Colon (tissue), 2 donors: ENCODE measurements at regions not wholly inside any gene's neighbourhood (a gene's known extent, or its start where the extent isn't known, plus 50 kb on each side); places are given as distances from the start of the nearest gene placed in this dataset.

Experiments used
- FAIRE-seq: peaks from 2 replicates; lab custom pipeline; 2012; peaks lifted over from hg19 to GRCh38; lab: Jason Lieb, UNC
- donor health status: control.
- donor health status: control.

DNA sequence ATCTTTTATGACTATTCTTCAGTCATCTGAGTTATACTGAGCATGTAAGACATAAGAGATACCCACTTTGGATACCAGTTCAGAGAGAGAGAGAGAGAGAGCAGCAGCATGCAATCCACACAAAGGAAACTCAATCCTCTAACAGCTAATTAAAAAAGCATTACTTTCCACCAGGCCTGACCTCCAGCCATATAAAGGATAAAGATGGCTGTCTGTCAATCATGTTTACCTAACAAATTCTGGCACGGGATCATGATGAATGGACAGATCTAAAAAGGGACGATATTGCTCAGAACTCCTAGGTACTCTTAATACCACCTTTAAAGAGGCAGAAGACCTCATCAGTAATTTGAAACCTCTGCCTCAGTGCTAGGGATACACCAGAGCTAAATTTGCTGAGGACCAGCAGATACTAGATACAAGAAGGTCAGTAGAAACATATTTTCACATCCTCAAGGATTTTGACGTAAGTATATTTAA lies 159.2 kb downstream of the RPS12 start:
- no peak for FAIRE-seq

DNA sequence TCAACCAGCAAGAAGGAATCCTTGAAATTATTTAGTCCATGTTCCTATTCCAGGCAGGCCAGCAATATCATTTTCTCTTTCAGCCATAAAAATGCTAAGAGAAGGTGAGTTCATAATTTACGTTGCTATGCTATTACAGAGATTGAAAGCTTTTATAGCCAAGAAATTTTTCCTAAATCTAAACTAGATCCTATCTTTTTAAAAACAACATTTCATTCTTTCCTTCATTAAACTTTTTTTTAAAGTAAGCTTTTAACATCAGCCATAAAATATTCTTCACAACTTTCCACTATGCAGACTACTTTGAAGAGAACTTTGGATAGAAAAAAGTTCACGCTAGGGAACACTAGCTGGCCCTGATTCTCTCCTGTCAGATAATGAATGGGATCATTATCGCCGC lies 159.8 kb downstream of the RPS12 start:
- FAIRE-seq: no peak

DNA sequence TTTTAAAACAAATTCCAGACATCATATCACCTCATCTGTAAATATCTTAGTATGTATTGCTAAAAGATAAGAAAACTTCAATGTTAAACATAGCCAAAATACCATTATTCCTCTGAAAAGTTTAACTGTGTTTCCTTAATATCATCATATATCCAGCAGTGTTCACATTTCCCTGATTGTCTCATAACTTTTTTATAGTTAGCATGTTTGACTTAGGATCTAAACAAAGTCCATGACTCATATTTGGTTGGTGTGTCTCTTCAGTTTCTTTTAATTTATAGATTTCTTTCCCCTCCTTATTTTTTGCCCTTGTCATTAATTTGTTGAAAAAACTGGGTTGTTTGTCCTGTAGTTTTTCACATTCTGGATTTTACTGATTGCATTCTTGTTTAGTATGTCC lies 163.0 kb downstream of the RPS12 start:
- no peak for FAIRE-seq

- no peak for FAIRE-seq
Measured at GRCh38 chr6:132978685-132979084, 164.3 kb downstream of the RPS12 start.

- FAIRE-seq: no peak
Measured at GRCh38 chr6:132993738-132994137, 179.4 kb downstream of the RPS12 start.

- no peak for FAIRE-seq
Measured at GRCh38 chr6:132995009-132995408, 180.6 kb downstream of the RPS12 start.

DNA sequence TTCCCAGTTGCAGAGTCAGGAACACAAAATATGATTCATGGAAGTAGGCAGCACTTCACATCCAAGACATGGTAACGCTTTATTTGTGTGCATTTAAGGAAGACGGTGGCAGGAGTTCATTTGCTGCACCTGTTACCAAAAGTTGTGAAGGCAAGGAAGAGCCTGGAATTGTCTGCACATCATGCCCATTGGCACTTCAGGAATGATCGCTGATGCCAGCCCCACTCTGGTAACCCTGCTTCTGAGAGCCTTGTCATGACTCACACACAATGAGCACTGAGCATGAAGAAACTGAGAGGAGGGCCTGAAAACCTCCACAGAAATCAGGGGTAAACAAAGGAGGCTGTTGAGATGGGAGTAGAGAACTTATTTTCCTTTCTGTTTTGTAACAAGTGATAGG lies 181.1 kb downstream of the RPS12 start:
- no peak for FAIRE-seq

DNA sequence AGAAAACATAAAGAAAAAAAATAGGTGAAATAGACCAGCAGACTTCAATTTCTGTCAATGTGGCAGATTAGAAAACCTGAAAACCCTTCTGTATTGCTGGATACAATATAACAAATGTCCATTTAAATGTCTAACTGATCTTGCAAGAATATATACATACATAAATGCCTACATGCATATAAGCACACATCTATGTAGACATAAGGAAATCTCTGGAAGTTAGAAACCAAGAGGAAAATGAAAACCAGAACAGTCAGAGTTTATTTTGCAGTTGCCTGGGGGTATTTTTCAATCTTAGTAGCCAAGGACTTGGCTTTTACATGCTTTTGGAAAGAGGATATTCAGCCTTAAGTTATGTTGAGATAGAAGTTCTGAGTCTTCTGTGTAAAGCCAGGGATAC lies 184.0 kb downstream of the RPS12 start:
- no peak for FAIRE-seq

DNA sequence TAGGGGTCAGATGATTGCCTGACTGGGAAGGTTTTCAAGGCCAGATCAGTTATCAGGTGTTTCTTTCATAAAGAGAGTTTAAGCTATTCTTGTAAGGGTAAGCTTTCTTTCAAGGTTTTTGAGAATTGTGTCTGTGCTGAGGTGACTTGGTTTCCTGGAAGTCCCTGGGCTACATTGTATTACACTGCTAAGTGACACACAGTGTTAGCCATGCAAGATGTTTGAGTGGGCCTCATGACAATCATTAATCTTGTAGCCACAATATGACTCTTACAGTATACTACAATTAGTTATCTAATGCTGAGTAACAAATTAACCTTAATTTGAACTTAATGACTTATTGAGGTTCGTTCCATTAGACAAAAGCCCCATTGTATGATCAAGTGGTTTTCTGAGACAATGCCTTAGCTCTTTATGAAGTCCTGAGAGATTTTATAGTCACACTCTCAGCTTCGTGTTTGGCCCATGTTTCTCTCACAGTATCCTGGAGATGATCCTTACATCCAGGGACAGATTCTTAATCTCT lies 186.7 kb downstream of the RPS12 start:
- FAIRE-seq: no peak

DNA sequence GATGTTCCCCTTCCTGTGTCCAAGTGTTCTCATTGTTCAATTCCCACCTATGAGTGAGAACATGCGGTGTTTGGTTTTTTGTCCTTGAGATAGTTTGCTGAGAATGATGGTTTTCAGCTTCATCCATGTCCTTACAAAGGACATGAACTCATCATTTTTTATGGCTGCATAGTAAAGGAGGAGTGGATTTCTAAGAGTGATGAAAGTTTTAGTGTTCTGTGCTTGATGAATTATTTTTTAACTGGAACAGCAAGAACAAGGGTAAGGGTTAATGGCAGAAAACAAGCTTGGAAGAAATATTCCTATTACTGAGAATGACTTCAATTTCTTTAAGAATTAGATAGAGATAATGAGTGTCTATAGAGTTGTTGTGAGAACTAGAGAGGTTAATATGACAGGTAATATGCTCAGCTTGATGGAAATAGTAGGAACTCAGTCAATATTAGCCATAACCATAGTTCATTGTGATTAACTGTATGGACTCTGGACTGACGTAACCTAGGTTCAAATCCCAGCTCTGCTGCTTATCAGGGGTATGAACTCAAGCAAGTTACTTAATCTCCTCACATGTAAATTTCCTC lies 190.0 kb downstream of the RPS12 start:
- FAIRE-seq: no peak

GRCh38 chr6:133012774-133013173 lies 198.4 kb downstream of the RPS12 start:
- no peak for FAIRE-seq

GRCh38 chr6:133016631-133017030 lies 202.3 kb downstream of the RPS12 start:
- FAIRE-seq: no peak

DNA sequence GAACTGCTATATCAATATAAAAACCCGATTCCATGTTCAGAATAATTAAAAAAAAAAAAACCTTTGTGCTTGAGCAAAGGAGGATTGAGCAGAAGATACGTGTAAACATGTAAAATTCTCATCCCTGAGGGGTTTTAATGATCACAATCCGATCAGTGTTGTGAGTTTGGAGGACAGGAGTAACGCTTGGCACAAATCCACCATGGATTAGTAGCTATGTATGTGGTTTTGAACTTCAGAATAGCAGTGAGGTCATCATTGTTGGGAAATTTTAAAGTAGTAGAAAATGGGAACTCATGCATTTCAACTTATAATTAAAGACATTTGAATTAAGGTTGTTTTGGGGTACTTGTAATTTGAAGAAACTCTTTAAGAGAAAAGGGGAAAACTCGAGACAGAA lies 203.2 kb downstream of the RPS12 start:
- no peak for FAIRE-seq

- no peak for FAIRE-seq
Measured at GRCh38 chr6:133026705-133027104, 212.3 kb downstream of the RPS12 start.

DNA sequence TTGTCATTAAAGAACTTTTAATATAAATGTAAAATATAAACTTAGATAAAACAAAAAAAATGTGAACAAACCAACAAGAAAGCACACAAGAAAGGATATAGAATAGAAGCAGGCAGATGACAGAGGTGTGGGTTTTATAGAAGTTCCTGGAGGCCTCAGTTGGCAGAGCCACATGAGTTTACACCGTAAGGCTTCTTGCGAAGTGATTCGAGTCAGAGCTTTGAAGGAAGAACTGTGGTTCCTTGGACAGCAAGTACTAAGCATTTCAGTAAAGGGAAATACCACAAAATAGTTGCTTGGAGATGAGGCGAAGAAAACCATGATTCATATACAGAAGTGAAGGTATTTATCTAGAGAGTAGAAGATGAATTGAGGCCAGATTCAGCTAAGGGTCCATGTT lies 207.9 kb upstream of the EYA4 start:
- no peak for FAIRE-seq

GRCh38 chr6:133034509-133035206 lies 206.5 kb upstream of the EYA4 start:
- FAIRE-seq: no peak

GRCh38 chr6:133040094-133040802 lies 200.9 kb upstream of the EYA4 start:
- no peak for FAIRE-seq

DNA sequence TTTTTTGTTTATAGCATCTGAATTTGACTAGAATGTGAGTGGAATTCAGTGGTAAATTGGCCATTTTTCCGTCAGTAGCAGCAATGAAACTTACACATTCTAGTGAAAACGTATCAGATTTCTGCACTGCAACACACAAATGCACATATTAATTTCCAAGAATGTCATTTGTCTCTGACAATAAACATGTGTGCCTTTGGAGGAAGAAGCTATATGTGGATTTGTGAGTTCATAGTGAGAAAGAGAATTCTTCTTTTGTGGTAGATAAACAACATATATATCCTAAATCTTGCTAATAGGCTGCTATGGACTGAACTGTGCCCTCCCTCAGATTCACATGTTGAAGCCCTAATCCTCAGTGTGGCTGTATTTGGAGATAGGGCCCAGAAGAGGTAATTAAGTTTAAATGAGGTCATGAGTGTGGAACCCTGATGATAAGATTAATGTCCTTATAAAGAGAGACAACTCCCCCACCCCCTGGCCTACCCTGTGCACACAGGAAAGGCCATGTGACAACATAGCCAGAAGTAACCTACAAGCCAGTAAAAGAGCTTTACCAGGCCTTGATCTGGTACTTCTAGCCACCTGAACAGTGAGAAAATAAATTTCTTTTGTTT lies 200.2 kb upstream of the EYA4 start:
- FAIRE-seq: no peak

GRCh38 chr6:133042550-133043120 lies 198.5 kb upstream of the EYA4 start:
- no peak for FAIRE-seq

- no peak for FAIRE-seq
Measured at GRCh38 chr6:133046576-133046975, 194.6 kb upstream of the EYA4 start.

GRCh38 chr6:133047065-133047665 lies 194.0 kb upstream of the EYA4 start:
- FAIRE-seq: no peak

GRCh38 chr6:133047706-133048105 lies 193.5 kb upstream of the EYA4 start:
- no peak for FAIRE-seq
